Hematopoietic multipotent progenitor cell treated with erythropoietin and hydrocortisone succinate and interleukin-3 and kit ligand, for 4 days (in vitro differentiated cells): ENCODE measurements at regions not wholly inside any gene's neighbourhood (a gene's known extent, or its start where the extent isn't known, plus 50 kb on each side); places are given as distances from the start of the nearest gene placed in this dataset.
A peak's percentile ranks its signal among the peaks of the same experiment; 100 is the strongest.

Experiments
- DNase-seq: peaks from one replicate; pipeline ENCODE4 v3.0.0-alpha.2; 2015

DNA sequence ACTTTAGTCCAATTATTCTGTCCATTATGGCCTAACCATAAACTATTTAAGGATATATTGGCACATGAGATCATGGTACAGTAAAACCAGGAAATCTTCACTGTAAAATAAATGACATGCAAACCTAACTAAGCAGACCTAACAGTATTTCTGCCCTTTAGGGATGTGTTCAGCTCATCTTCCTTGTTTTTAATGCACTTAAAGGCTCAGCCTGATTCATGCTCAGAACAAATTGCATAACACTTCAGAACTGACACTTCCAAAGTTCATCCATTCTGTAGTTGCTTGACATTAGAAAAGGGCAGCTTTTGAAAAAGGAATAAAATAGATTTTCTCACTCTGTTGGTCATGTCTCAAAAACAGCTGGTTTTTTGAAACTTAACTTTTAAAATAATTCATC lies 708.5 kb downstream of the C12orf50 start:
- no peak for DNase-seq

DNA sequence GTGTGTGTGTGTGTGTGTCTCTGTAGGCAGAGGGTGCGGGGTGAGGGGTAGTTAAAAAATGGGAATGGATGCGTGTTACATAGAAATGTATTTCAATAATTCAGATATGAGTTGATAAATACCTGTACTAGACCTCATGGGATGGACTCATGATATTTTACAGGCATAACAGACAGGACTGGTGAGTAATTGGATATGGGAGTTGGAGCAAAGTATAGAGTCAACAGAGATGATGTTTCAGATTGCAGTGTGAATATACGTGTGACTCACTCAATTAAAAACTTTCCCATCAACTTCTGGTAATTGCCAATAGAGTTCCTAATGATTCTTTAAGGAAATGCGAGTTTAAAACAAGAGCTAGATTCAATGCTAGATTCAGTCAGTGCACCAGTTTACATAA lies 711.9 kb downstream of the C12orf50 start:
- no peak for DNase-seq

DNA sequence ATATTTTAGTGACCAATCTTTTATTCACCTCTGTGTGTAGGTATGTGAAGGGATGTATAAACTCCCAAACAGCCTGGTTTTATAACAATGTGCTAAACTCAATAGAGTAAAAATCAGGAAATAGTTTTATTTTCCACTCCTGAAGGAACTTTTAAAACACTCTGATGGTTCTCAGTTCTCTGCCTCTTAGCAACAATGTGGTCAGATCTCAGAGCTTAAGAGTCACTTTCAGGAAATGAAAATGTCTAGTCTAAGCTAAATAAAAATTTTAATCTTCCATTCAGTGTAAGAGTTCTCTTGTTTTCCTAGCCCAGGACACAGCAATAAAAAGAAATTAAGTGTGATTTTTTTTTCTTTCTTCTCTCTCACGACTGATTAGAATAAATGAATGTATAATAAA lies 718.0 kb downstream of the C12orf50 start:
- DNase-seq = peak; percentile 33

DNA sequence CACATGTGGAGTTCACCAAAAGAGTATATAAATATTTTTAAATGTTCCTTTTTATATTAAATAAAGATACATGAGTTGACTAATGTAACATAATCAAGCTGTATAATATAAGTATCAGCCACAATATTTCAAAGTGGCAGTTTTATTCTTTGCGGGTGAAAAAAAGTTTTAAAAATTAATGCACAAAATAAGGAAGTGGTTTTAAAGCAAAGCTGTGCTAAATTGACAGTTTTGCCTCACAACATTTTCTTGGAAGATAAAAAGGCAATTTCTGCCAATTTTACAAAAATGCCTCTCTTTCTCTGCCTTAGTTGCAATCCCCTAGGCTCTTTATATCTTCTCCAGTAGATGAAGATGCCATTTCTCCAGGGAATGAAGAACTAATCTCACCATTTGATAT lies 719.1 kb downstream of the C12orf50 start:
- DNase-seq = peak; percentile 72

DNA sequence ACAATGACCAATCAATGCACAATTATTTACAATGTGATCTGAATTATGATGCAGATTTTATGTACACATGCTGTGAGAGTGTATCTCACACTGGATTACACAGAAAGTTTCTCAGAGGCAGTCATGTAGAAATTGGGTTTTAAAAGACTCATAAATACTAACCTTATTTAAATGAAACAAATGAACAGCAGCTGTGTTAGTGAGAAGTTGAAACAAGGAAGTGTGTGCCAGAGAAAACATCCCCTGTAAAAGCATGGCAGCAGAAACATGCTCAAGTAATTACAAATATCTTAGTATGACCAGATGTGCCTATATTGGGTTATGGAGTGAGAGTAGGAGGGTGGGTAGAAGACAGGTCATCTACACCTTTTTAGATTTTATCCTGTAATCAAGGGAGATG lies 723.7 kb downstream of the C12orf50 start:
- DNase-seq = no peak

DNA sequence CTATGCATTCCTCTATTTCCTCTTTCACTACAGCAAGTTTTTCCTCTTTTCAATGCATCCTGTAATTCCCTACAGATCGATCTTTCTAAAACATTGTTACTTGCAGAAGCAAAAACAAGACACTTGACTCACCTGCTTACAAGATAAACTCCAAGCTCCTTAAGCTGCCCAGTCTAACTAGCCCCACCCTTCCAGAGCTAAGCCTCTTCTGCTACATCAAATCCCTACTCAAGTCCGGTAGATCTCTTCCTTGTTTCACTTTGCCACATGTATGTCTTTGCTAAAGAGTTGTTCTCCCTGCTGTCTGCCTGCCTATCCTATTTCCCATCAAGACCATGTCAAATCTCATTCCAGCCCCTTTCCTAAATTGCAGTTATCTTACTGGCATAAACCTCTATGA lies 724.8 kb downstream of the C12orf50 start:
- DNase-seq = no peak

DNA sequence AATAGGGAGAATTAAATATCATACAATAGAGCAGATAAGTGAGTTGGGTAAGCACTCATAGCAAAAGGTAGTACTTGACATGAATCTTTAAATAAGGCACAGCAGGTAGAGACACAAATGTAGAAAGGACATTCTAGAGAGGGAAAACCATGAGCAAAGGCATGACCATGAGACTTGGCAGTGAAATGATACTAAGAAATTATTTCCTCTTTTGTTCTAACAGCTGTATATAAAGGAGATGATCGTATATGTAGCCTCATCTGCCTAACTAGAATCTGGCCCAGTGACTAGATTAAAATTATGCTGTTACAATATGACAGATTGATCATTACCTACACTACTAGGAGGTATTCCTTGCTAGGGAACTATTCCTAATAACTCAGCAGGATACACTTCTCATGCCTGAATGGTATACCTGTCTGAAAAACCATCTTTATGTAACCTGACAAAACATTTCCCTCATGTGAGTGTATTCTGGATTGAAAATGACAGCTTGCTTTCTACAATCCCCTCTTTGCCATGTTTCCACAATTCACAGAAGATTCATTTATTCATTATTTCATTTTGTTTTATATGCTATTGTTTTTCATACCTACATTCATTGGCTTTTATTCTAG lies 725.7 kb downstream of the C12orf50 start:
- DNase-seq = no peak

DNA sequence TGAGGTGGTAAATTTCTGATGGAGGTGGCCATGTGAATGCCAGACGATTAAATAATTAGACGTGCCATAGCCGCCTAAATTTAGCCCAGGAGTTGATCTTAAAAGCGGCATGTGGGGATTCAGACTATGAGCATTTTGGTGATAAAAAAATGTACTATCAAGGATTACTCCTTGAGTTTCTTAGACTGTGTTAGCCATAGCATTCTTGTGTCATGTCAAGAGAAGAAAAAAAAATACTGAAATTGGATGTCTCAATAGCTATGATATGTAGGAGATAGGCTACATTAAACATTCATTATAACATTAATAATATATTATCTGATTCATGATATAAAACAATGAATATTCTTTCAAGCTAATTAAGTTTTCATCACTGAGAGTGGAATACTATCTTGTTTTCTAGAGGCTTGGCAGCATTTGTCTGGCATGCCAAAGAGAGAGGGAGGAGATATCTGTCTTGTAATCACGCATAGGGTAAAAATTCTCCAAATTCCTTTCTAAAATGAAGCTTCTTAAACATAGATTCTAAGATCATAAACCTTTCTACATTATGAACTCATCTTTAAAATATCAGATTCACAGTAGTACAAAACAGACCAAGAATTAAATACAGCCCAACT lies 727.0 kb downstream of the C12orf50 start:
- no peak for DNase-seq

DNA sequence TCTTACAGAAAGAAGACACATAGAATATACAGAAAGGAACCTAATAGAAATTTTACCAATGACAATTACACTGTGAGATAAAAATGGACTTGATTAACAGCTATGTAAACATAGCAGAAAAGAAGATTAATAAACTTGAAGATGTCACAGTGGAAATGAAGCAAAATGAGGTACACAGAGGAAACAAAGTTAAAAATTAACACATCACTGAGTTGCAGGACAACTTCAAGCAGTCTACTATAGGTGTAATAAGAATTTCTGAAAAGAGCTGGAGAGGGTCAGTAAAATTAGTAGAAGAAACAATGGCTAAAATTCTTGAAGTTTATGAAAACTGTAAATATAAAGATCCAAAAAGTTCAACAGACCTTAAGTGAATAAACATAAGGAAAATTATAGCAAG lies 738.7 kb downstream of the C12orf50 start:
- no peak for DNase-seq

DNA sequence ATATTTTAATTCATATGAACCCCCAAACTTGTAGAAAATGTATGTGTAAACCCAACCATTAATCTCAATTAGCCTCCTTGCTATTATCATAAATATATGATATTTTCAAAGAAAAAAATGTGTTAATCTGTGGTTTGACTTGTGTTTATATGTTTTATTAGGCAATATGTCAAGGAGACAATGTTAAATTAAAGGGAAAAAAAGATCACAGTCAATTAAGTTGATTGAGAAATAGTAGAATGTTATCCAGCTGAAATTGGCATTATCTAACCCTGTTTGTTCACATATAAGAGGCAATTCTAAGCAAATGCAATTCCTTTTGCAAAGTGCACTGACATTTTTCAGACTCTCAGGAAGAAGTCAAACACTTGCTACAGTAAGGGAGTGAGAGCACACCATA lies 745.3 kb downstream of the C12orf50 start:
- no peak for DNase-seq

DNA sequence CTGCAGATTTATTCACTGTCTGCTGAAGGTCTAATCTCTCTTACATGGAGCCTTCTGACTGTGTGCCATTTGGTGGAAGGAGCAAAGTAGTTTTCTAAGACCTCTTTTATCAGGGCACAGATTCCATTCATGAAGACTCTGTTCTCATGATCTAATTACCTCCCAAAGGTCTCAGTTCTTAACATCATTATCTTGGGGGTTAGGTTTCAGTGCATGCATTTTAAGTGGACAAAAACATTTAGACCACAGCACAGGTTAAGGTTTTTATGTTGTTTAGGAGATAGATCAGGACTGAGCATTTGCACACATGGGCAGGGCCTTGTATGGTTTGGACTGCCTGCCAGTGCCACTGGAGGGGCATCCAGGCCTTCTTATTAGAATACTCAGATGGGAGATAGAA lies 746.1 kb downstream of the C12orf50 start:
- DNase-seq = no peak

DNA sequence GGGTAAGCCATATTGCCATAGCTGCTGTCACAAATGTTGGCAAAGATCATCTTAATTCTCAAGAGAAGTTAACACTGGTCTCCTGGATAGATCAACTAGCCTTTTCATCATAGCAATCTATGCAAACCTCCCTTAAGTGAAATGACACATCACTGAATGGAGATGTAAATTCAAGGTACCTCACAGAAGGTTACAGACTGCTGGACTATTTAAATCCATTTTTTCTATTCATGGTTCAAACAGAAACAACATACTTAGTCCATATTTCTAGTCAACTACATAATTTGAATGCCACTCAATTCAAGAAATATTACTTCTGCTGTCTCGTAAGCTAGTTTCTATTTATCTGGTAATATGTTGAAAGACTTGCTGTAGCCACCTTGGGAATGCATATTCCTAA lies 748.3 kb downstream of the C12orf50 start:
- DNase-seq = no peak

DNA sequence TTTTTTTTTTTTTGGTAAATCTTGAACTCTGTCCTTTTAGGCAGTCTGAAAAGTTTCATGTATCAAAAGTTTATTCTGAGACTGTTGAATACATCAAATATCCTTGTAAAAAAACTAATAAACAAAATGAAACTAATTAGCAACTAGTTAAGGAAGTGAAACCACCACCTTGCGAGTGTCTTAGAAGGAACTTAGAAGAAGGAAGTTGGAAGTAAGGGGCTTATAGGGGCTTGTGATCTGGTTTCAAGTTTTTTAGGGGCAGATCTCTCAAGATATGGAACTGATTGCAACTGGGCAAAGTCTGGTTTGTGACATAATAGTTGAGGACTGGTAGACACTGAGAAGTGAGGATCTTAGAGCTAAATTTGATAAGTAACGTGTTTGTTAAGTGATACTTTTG lies 748.8 kb downstream of the C12orf50 start:
- DNase-seq = peak; percentile 36

DNA sequence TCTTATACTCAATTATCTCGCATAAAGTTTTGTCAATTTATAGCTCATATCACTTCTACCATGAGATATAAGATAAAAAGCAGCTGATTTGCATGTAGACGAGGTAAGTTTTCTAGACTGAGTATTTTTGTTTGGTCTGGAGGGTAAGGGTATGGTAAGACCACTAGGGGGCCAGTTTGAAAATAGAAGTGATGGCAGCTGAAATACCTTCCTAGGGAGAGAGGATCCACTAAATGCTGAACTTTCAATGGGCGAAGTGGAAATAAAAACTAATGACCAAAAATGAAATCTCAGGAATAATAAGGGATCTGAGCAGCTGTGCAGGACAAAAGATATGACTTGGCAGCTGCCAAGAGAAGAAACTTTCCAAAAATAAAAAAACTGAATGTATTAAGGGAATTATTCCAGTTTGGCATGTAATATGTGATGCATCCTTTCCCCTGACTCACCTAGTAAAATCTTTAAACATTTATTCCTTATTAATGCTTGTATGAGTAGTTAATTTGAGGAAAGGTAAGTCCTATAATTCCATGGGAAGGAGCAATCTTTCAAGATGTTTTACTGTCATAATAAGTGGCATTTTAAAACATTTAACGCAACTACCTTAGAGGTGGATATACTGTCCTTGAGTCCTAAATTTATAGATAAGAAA lies 754.5 kb downstream of the C12orf50 start:
- DNase-seq = peak; percentile 66

DNA sequence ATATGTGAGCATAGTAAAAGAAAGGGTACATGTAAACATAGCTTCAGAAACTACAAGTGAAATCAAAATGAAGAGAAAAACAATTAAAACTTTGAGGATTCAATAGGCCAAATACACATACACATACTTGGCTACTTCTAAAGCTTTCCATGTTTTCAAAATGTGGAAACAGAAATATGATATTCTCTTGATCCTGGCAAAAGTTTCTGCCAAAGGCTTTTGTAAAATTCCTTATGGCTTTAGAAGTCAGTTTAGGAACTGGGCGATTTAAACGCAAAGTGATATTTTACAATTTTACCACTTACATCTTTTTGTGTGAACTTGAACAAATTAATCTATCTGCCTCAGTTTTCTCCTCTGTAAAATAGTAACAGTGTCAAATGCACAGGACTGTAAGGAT lies 756.4 kb downstream of the C12orf50 start:
- DNase-seq = no peak

DNA sequence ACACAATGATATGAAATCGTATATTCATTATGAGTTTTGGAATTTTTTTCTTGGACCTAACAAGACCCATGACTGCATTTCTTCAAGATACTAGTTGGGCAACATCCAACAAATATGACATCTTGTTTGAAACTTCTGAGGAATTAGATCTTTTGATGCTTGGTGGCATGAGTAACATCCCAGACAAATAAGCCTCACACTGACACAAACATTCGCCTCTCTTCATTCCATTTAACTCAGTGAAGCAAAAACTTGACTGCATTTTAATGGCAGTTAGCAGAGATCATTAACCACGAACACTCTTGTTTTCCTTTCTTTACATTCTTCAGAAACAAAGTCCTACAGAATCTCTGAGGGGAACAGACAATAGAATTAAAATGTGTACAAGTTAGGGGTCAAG lies 758.3 kb downstream of the C12orf50 start:
- no peak for DNase-seq

DNA sequence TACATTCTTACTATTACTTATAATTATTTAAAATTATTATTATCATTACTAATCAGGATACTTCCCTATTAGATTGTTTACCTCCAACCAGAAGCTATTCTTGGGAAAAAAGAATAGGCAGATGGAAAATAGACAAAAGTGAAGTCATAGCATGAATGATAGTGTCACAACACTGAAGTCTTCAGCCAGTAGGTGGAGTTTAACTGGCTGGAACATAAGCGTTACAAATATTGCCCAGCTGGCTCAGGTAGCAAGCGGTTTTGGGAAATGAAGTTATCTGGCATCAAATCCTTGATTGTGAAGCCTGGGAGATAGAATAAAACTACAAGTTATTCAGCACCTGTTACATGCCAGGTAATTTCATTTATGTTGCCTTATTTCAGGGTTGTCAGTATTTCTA lies 762.9 kb downstream of the C12orf50 start:
- peak; percentile 3 for DNase-seq

DNA sequence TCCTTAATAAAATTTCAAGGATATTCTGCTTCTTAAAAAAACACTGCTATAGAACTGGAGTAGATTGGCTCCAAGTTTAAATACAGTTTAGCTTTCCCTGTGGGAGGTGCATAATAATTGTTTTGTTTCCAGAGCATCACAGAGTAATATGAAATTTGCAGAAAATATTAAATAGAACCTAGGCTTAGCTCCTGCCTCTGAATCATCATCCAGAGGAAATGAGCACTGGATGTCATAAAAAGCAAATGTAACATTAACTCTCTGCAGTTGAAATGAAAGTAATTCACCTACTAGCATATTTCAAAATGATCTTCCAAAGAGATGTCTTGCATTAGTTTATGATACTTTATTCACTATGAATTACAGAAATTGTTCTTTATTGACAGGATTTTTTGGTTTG lies 769.8 kb downstream of the C12orf50 start:
- DNase-seq = no peak

DNA sequence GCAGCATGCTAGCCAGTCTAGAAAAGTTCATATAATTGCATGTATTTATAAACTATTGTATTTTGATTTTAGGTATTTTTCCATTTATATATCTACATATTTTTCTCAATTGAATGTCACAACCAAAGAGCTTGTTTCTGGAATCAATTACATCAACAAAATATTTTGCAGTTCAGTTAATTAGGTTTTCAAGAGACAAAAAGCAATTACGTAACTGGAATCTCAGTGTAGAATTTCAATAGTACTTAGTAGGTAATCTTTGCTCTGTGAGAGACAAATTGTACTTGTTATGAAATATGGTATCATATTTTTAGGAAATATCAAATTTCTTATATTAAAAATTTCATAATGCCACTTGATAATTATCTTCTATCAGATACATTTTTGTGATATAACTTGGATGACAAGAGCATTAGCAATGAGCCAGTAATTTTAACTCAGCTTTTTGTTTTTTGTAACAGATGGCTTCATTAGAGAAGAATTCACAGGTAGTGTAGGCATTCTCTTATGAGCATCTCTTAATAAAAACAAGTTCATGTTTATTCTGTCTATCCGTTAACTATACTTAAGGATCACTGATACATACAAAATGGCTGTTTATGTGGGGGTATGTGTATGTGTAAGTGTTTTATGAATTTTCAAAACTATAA lies 774.7 kb downstream of the C12orf50 start:
- DNase-seq = no peak

DNA sequence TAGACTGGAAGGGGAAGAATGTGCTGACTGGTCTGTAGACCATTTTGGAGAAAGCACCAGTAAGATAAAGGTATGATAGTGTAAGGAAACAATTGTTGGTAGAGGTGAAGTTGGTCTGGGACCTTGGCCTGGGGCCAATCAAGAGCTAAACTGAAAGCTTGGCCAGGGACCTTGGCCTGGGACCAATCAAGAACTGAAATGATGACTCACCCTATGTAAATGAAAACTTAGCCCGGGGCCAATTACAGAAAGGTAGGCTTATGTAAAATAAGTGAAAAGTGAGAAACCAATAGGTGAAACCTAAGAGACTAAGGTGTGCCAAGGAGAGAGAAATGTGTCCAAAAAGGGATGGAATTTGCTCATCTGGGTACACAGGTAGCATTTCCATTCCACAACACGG lies 776.0 kb downstream of the C12orf50 start:
- no peak for DNase-seq

DNA sequence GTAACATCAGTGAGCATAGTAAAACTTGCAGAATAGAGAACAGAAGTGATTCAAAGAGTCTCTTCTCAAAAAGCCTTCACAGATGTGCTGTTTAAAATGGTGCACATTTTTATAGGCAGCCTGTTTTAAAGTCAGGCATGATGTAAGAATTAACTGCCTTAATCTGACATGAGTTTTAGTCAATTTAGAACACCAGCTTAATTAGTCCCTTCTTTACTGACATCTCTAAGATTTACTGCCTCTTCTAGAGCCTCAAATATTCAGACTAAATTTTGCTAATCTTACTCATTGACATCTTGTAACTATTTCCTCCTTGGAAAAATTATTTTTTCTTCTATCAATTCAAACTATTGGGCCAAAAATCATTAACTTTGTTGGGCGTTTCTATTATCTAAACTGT lies 782.5 kb downstream of the C12orf50 start:
- no peak for DNase-seq

DNA sequence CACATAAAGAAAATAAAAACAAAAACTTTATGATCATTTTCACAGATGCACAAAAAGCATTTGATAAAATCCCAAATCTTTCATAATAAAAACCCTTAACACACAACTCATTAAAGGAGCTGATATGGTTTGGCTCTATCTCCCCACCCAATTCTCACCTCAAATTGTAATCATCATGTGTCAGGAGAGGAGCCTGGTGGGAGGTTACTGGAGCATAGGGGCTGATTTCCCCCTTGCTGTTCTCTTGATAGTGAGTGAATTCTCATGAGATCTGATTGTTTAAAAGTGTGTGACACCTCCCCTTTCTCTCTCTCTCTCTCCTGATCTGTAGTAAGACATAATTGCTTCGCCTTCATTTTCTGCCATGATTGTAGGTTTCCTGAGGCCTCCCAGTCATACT lies 790.7 kb downstream of the C12orf50 start:
- no peak for DNase-seq

DNA sequence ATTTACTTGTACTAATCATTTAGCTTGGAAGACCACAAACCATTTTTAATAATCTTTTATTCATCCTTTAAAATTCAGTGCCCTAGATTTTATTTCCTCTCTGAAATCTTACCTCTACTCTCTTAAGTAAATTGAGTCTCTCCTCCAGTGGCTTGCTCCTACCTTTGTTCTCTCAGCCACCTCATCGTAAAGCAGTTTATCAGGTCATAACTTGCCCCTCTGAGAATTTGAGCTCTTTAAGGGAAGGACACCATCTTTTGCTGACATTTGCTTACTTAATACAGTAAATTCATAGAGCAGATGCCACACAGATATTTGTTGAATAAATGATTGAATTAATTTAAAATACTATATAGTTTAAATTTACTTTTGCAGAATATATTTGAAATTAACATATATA lies 794.3 kb downstream of the C12orf50 start:
- DNase-seq = no peak

DNA sequence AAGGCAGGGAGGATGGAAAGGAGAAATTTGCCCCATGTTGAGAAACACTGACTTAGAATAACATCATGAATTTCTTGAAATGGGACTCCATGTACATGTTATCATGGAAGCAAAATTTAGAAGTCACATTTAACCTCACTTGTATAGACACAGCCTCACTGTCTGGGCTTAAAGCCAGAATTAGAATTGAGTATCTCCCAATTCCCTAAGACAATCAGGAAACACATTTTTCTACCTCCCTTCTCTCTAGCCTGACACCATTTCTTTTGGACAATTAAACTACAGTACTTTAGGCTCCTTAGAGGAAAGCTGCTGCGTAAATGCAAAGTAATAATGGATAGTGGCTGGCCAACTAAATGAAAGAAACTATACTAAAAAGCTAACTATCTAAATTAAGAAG lies 795.5 kb downstream of the C12orf50 start:
- no peak for DNase-seq
